Liver (tissue), 8 donors: ENCODE measurements at regions not wholly inside any gene's neighbourhood (a gene's known extent, or its start where the extent isn't known, plus 50 kb on each side); places are given as distances from the start of the nearest gene placed in this dataset.

Experiments
- DNase-seq: peaks from one replicate; pipeline ENCODE4 v3.0.0-alpha.2; 2017; ENCODE audit warnings: low spot score
- H3K27ac ChIP-seq, 2 donors: one replicate each; pipeline ENCODE4 v1.7.0; 2013; ENCODE audit warnings: inconsistent platforms in 2 of 2, low read length in 2 of 2, control low read depth in 1 of 2, low read depth in 1 of 2, mild to moderate bottlenecking in 1 of 2
- H3K27me3 ChIP-seq, 4 donors: one replicate each; pipeline versions ENCODE4 v1.6.1 to v1.7.0; 2013; ENCODE audit warnings: low read length in 3 of 4, inconsistent platforms in 1 of 4, mild to moderate bottlenecking in 1 of 4, moderate library complexity in 1 of 4; ENCODE audit not compliant: control insufficient read depth in 4 of 4, insufficient read depth in 4 of 4
- H3K36me3 ChIP-seq, 4 donors: one replicate each; pipeline versions ENCODE4 v1.6.1 to v1.7.0; 2013; ENCODE audit warnings: low read length in 3 of 4, mild to moderate bottlenecking in 3 of 4, low read depth in 1 of 4, moderate library complexity in 1 of 4; ENCODE audit not compliant: control insufficient read depth in 4 of 4, insufficient read depth in 3 of 4
- H3K4me1 ChIP-seq, 4 donors: one replicate each; pipeline versions ENCODE4 v1.6.1 to v1.7.0; 2013; ENCODE audit warnings: low read length in 3 of 4, mild to moderate bottlenecking in 3 of 4, moderate library complexity in 1 of 4; ENCODE audit not compliant: control insufficient read depth in 4 of 4, insufficient read depth in 4 of 4
- H3K4me3 ChIP-seq, 3 donors: one replicate each; pipeline versions ENCODE4 v1.6.1 to v1.7.0; 2013; ENCODE audit warnings: low read length in 3 of 3, control low read depth in 1 of 3, low read depth in 1 of 3, mild to moderate bottlenecking in 1 of 3
- H3K9ac ChIP-seq, 2 donors: one replicate each; pipeline ENCODE4 v1.7.0; 2013; ENCODE audit warnings: low read length in 2 of 2, mild to moderate bottlenecking in 2 of 2, moderate library complexity in 2 of 2, control low read depth in 1 of 2, low read depth in 1 of 2
- H3K9me3 ChIP-seq, 4 donors: one replicate each; pipeline versions ENCODE4 v1.6.1 to v1.7.0; 2013; ENCODE audit warnings: low read length in 3 of 4; ENCODE audit not compliant: control insufficient read depth in 4 of 4
- EGR1 ChIP-seq, 2 donors: IDR thresholded peaks; 2 replicates each; pipeline ENCODE4 v1.6.1; 2016 to 2018; ENCODE audit warnings: antibody characterized with exemption in 2 of 2, low read depth in 2 of 2
- FOXA1 ChIP-seq: IDR thresholded peaks from 2 replicates; pipeline ENCODE4 v1.6.1; 2016; ENCODE audit warnings: antibody characterized with exemption
- FOXA2 ChIP-seq: IDR thresholded peaks from 2 replicates; pipeline ENCODE4 v1.6.1; 2016; ENCODE audit warnings: antibody characterized with exemption
- GABPA ChIP-seq, 2 donors: IDR thresholded peaks in 1 of 2; conservative IDR thresholded peaks in 1 of 2; 2 replicates each; pipeline ENCODE4 v1.6.1; 2016; ENCODE audit warnings: antibody characterized with exemption in 2 of 2, mild to moderate bottlenecking in 1 of 2, moderate library complexity in 1 of 2
- HNF4A ChIP-seq, 2 donors: conservative IDR thresholded peaks; 2 replicates each; pipeline ENCODE4 v1.6.1; 2016; ENCODE audit warnings: antibody characterized with exemption in 2 of 2, mild to moderate bottlenecking in 2 of 2
- HNF4G ChIP-seq: IDR thresholded peaks from 2 replicates; pipeline ENCODE4 v1.6.1; 2016; ENCODE audit warnings: antibody characterized with exemption
- JUND ChIP-seq, 2 donors: IDR thresholded peaks; 2 replicates each; pipeline ENCODE4 v1.6.1; 2016; ENCODE audit warnings: antibody characterized with exemption in 2 of 2
- NR2F2 ChIP-seq: IDR thresholded peaks from 2 replicates; pipeline ENCODE4 v1.6.1; 2016; ENCODE audit warnings: antibody characterized with exemption
- RAD21 ChIP-seq, 2 donors: IDR thresholded peaks; 2 replicates each; pipeline ENCODE4 v1.6.1; 2016; ENCODE audit warnings: antibody characterized with exemption in 2 of 2, mild to moderate bottlenecking in 2 of 2
- RXRA ChIP-seq, 2 donors: IDR thresholded peaks; 2 replicates each; pipeline ENCODE4 v1.6.1; 2017 to 2018; ENCODE audit warnings: antibody characterized with exemption in 2 of 2, mild to moderate bottlenecking in 1 of 2
- SP1 ChIP-seq: IDR thresholded peaks from 2 replicates; pipeline ENCODE4 v1.6.1; 2018; ENCODE audit warnings: antibody characterized with exemption, mild to moderate bottlenecking
- TAF1 ChIP-seq: conservative IDR thresholded peaks from 2 replicates; pipeline ENCODE4 v1.6.1; 2016; ENCODE audit warnings: antibody characterized with exemption, mild to moderate bottlenecking
- YY1 ChIP-seq: IDR thresholded peaks from 2 replicates; pipeline ENCODE4 v1.6.1; 2016; ENCODE audit warnings: antibody characterized with exemption, mild to moderate bottlenecking
- WGBS: extraction: QIAGEN DNeasy Blood & Tissue Kit; methylation state at CpG from one replicate; pipeline ENCODE4 v1.1.7; 2013; 5-methylcytosine and 5-hydroxymethylcytosine counted together
- TF ChIP-seq, protein P1 (sequence below): fragments of 150-350 bp; IDR thresholded peaks from 2 replicates; pipeline ENCODE4 v1.5.1; 2017; ENCODE audit warnings: improper control_type of control experiment, low read depth, low read length; ENCODE audit not compliant: missing input control
- TF ChIP-seq, protein P2 (sequence below): IDR thresholded peaks from 2 replicates; pipeline ENCODE4 v1.6.1; 2016; ENCODE audit warnings: antibody characterized with exemption
- TF ChIP-seq, protein P3 (sequence below): IDR thresholded peaks from 2 replicates; pipeline ENCODE4 v1.6.1; 2016; ENCODE audit warnings: antibody characterized with exemption, mild to moderate bottlenecking
- TF ChIP-seq, protein P4 (sequence below): IDR thresholded peaks from 2 replicates; pipeline ENCODE4 v1.6.1; 2016; ENCODE audit warnings: antibody characterized with exemption
- TF ChIP-seq, protein P5 (sequence below): IDR thresholded peaks from 2 replicates; pipeline ENCODE4 v1.6.1; 2016; ENCODE audit warnings: antibody characterized with exemption
- donor health status: healthy.
- donor health status: healthy.
- donor health status: healthy.
- donor health status: healthy.
- donor health status: healthy.

DNA sequence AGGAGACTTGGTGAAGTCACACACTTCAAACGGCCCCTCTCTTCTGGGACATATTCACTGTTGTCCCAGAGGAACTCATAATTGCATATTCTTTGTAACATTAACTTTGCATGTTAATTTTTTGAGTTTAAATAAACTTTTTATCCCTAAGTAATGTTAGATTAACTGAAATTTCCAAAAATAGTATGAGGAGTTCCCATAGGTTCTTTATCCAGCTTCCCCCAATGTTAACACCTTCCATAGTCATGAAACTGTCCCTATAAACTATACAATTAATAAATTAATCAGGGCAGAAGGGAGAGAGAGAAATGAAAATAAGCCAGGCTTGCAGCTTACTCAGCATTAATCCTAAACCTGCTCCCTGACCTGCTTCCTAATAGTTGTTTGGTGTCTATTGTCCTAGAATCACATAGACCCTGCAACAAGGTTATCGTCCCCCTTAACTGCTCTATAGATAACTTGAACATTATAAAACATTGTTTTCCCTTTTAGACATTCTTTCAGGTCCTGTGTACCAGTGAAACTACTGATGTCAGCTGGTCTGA is 589.8 kb upstream of the CDH5 start:
- DNase-seq, result no peak
- H3K27me3 ChIP-seq, result no peaks in the 10 kb centered on the region
- H3K9me3 ChIP-seq, result peaks cover 0 to 5% (median under 1%) of the 10 kb centered on the region in 4 donors
- H3K4me1 ChIP-seq, result no peaks in the 10 kb centered on the region
- no peak overlapping the region for H3K4me3 ChIP-seq
- H3K27ac ChIP-seq, result no peak overlapping the region
- no peaks in the 10 kb centered on the region for H3K36me3 ChIP-seq
- 79% methylated on average over 2 of the region's 2 CpGs for WGBS
- no peak for TF ChIP-seq RAD21 (IDR thresholded peaks at IDR 0.05)
- TF ChIP-seq, protein P1, sequence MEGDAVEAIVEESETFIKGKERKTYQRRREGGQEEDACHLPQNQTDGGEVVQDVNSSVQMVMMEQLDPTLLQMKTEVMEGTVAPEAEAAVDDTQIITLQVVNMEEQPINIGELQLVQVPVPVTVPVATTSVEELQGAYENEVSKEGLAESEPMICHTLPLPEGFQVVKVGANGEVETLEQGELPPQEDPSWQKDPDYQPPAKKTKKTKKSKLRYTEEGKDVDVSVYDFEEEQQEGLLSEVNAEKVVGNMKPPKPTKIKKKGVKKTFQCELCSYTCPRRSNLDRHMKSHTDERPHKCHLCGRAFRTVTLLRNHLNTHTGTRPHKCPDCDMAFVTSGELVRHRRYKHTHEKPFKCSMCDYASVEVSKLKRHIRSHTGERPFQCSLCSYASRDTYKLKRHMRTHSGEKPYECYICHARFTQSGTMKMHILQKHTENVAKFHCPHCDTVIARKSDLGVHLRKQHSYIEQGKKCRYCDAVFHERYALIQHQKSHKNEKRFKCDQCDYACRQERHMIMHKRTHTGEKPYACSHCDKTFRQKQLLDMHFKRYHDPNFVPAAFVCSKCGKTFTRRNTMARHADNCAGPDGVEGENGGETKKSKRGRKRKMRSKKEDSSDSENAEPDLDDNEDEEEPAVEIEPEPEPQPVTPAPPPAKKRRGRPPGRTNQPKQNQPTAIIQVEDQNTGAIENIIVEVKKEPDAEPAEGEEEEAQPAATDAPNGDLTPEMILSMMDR, result no peak
- TF ChIP-seq, protein P2, sequence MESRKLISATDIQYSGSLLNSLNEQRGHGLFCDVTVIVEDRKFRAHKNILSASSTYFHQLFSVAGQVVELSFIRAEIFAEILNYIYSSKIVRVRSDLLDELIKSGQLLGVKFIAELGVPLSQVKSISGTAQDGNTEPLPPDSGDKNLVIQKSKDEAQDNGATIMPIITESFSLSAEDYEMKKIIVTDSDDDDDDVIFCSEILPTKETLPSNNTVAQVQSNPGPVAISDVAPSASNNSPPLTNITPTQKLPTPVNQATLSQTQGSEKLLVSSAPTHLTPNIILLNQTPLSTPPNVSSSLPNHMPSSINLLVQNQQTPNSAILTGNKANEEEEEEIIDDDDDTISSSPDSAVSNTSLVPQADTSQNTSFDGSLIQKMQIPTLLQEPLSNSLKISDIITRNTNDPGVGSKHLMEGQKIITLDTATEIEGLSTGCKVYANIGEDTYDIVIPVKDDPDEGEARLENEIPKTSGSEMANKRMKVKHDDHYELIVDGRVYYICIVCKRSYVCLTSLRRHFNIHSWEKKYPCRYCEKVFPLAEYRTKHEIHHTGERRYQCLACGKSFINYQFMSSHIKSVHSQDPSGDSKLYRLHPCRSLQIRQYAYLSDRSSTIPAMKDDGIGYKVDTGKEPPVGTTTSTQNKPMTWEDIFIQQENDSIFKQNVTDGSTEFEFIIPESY, result no peak
- no peak for TF ChIP-seq FOXA2
- TF ChIP-seq NR2F2, result no peak
- no peak for TF ChIP-seq RXRA (IDR thresholded peaks at IDR 0.05)
- TF ChIP-seq JUND (IDR thresholded peaks at IDR 0.05), result no peak
- no peak for TF ChIP-seq EGR1 (IDR thresholded peaks at IDR 0.05; ENCODE audit: low read depth in 2 of 2)
- TF ChIP-seq TAF1, result no peak
- TF ChIP-seq, protein P3, sequence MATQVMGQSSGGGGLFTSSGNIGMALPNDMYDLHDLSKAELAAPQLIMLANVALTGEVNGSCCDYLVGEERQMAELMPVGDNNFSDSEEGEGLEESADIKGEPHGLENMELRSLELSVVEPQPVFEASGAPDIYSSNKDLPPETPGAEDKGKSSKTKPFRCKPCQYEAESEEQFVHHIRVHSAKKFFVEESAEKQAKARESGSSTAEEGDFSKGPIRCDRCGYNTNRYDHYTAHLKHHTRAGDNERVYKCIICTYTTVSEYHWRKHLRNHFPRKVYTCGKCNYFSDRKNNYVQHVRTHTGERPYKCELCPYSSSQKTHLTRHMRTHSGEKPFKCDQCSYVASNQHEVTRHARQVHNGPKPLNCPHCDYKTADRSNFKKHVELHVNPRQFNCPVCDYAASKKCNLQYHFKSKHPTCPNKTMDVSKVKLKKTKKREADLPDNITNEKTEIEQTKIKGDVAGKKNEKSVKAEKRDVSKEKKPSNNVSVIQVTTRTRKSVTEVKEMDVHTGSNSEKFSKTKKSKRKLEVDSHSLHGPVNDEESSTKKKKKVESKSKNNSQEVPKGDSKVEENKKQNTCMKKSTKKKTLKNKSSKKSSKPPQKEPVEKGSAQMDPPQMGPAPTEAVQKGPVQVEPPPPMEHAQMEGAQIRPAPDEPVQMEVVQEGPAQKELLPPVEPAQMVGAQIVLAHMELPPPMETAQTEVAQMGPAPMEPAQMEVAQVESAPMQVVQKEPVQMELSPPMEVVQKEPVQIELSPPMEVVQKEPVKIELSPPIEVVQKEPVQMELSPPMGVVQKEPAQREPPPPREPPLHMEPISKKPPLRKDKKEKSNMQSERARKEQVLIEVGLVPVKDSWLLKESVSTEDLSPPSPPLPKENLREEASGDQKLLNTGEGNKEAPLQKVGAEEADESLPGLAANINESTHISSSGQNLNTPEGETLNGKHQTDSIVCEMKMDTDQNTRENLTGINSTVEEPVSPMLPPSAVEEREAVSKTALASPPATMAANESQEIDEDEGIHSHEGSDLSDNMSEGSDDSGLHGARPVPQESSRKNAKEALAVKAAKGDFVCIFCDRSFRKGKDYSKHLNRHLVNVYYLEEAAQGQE, result no peak
- TF ChIP-seq, protein P4, sequence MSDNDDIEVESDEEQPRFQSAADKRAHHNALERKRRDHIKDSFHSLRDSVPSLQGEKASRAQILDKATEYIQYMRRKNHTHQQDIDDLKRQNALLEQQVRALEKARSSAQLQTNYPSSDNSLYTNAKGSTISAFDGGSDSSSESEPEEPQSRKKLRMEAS, result no peak
- no peak for TF ChIP-seq YY1
- no peak for TF ChIP-seq SP1
- TF ChIP-seq, protein P5, sequence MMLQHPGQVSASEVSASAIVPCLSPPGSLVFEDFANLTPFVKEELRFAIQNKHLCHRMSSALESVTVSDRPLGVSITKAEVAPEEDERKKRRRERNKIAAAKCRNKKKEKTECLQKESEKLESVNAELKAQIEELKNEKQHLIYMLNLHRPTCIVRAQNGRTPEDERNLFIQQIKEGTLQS, result no peak
- TF ChIP-seq HNF4A (conservative IDR thresholded peaks at IDR 0.05), result no peak
- TF ChIP-seq FOXA1, result no peak
- TF ChIP-seq GABPA (IDR thresholded peaks at IDR 0.05 in 1 of 2, conservative IDR thresholded peaks at IDR 0.05 in 1 of 2), result no peak
- TF ChIP-seq HNF4G, result no peak
- H3K9ac ChIP-seq, result no peak overlapping the region
